Astrocyte of the cerebellum (primary cell): ENCODE measurements at regions not wholly inside any gene's neighbourhood (a gene's known extent, or its start where the extent isn't known, plus 50 kb on each side); places are given as distances from the start of the nearest gene placed in this dataset.

Source experiments
- DNase-seq: peaks from one replicate; pipeline ENCODE4 v3.0.0-alpha.2; 2011; ENCODE audit warnings: low read depth
- H3K4me3 ChIP-seq: 2 replicates; pipeline ENCODE4 v1.5.1; 2011; ENCODE audit warnings: mild to moderate bottlenecking, low read depth, low read length, moderate library complexity
- CTCF ChIP-seq: IDR thresholded peaks from 2 replicates; pipeline ENCODE4 v1.5.1; 2012; ENCODE audit warnings: low read length, low read depth, moderate library complexity, mild to moderate bottlenecking; ENCODE audit errors: missing control alignments
- in situ Hi-C: cut with HindIII; loops from 2 replicates; pipeline ENCODE4 v1.10.0; 2017; ENCODE audit warnings: low sequenced_read_pairs

- no peak for DNase-seq
- no peak for TF ChIP-seq CTCF
- H3K4me3 ChIP-seq: no peak overlapping the region
- in situ Hi-C loops: no loop called here
These were observed 250.9 kb downstream of the FBXO15 start for GRCh38 chr18:73896685-73897084.

DNA sequence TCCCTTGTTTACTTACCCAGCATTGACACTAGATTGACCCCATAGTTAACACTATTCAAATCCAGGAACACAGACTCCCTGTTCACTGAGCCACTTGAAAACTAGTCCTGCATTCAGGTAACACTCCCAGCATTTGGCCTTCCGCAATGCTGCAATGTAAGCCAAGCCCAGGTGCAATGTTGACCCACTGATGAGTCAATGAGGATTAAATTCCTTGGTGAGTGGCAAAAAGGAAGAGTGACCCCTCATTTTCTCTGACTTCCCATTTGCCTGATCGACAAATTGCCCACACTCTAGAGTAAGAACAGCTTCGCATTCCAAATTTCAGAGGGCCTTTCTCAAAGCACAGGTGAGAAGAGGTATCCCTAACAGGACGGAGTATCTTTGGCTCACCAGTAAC is 251.9 kb downstream of the FBXO15 start:
- H3K4me3 ChIP-seq: no peak overlapping the region
- in situ Hi-C loops: no loop called here
- no peak for DNase-seq
- TF ChIP-seq CTCF: no peak

- no peak overlapping the region for H3K4me3 ChIP-seq
- TF ChIP-seq CTCF: no peak
- DNase-seq: no peak
- in situ Hi-C loops: no loop called here
These were observed 253.8 kb downstream of the FBXO15 start for GRCh38 chr18:73893880-73894279.

DNA sequence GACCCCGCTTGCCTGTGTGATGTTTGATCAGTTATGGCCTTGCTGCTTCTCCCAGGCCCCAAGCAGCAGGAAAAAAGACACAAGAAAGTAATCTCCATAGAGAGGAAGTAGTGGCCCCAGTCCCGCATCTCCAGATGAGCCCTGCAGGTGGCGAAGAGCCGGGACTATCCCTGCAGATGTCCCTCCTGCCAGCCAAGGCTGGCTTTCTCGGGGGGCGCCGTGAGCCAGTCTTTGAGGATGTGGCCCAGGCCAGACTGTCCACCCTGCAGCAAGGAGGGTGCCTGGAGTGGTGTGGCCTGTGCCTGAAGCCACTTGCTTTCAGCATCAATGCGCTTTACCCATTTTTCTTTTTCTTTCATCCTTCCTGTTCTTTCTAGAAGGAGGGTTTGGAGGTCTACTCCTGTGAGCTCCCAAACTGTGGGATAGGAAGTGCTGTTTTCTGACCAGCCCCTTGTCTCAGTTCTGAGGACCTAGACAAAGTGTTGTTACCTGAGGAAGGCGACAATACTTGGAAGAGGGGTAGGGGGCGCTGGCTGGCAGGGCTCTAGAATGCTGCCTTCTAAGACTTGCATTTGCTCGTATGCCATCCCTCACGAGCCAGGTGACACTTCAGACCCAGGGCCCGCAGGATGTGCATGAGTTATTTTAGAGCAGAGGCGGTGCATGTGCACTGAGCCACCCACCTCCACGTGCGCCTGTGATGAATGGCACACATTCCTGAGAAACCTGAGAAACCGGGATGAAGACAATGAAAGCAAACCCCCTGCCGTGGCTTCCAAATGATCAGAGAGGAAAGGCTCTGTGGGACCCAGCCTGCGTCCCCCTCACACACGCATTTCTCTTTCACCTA is 255.8 kb downstream of the FBXO15 start:
- TF ChIP-seq CTCF: peak; percentile 14
- DNase-seq: no peak
- in situ Hi-C loops: no loop called here
- no peak overlapping the region for H3K4me3 ChIP-seq

DNA sequence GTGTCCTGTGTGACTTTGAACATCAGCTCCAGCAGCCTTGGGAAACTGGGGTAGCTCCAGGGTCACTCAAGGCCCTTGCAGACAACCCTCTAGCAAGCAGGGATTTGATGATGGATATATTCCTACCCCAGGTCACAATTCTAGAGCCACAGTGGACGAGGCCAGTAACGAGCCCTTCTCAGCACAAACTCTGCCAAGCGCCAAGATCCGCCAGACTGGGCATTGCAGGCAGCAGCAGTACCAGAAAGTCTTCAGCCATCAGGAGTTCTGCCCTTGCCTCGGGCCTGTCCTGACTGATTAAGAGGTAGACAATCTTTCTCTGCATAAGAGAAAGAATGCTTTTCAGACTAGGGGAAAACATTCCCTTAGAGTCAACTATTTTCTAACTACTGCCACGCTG is 259.1 kb downstream of the FBXO15 start:
- in situ Hi-C loops: no loop called here
- H3K4me3 ChIP-seq: no peak overlapping the region
- no peak for TF ChIP-seq CTCF
- DNase-seq: no peak

- no peak overlapping the region for H3K4me3 ChIP-seq
- in situ Hi-C loops: no loop called here
- no peak for TF ChIP-seq CTCF
- no peak for DNase-seq
These were observed 259.8 kb downstream of the FBXO15 start for GRCh38 chr18:73887801-73888200.
